GM10266 (cell line): ENCODE measurements at regions not wholly inside any gene's neighbourhood (a gene's known extent, or its start where the extent isn't known, plus 50 kb on each side); places are given as distances from the start of the nearest gene placed in this dataset.
"Not testable (repeated sequence)": the region's sequence is repeated elsewhere in the genome, so short reads cannot be mapped to it uniquely, and the experiment has no call there.

Experiments used
- DNase-seq: peaks from one replicate; pipeline ENCODE4 v3.0.0; 2012; ENCODE audit errors: extremely low spot score
- CTCF ChIP-seq: IDR thresholded peaks from 2 replicates; pipeline ENCODE4 v1.5.1; 2012; ENCODE audit warnings: mild to moderate bottlenecking, low read depth; ENCODE audit not compliant: control insufficient read depth, insufficient read depth; ENCODE audit errors: missing control alignments

GRCh38 chr2:230636684-230637271, 75.9 kb upstream of the CAB39 start:
- DNase-seq = no peak
- TF ChIP-seq CTCF = no peak

- not testable (repeated sequence) for DNase-seq
These were observed 75.2 kb upstream of the CAB39 start for GRCh38 chr2:230637486-230637885.

GRCh38 chr2:230640540-230641011, 72.1 kb upstream of the CAB39 start:
- TF ChIP-seq CTCF = no peak
- DNase-seq = no peak

DNA sequence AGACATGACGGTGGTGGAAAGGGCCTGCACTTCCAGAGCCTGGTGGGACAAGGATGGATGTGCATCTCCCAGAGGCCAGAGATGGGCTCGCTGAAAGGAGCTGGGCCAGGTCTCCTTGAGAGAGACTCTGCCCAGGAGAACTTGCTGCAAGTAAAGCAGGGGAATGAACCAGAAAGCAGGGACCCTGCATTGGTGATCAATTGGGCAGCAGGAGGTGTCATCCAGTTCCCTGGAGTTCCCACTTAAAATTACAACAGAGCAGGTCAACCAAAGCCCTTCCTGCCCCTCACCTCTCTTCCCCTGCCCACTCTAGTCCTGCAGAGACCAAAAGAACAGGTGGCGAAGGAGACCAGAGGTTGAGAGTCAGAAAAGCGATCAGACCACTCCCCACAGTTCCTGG, 69.7 kb upstream of the CAB39 start:
- TF ChIP-seq CTCF = no peak

DNA sequence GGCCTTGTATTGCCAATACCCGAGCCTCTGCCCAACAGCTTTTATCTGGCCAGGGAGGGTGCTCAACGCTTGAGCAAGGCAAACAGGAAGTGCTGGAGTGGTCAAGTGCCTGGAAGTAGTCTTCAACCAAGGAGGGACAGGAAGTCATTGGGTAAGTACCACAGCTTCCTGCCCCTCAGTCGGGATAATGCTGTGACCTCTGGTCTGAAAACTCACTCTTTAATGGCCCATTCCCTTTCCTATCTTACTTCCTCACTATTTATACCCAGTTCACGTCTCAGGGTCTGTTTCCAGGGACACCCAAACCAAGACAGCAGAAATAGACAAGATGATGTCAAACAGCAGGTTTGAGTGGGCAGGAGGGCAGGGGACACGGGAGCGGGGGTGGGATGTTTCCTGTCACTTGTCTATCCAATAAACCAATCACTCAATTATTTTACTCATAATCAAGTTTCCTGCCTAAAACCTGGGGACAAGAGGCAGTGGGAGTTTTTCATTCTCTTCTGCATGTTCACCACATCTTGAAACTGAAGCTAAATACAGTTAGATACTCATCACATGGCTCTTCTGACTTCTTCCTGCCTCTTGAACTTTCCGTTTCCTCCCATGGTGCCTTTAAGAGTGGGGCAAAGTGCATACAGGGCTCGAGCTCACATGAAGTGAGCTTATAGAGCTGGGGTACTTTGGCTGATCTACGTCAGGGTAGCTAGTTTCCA, 68.9 kb upstream of the CAB39 start:
- DNase-seq = peak; percentile 59
- TF ChIP-seq CTCF = no peak

More for the DNA sequence above, 69.7 kb upstream of the CAB39 start:
- DNase-seq = no peak

- DNase-seq = no peak
- no peak for TF ChIP-seq CTCF
These were observed 68.2 kb upstream of the CAB39 start for GRCh38 chr2:230644356-230644935.

DNA sequence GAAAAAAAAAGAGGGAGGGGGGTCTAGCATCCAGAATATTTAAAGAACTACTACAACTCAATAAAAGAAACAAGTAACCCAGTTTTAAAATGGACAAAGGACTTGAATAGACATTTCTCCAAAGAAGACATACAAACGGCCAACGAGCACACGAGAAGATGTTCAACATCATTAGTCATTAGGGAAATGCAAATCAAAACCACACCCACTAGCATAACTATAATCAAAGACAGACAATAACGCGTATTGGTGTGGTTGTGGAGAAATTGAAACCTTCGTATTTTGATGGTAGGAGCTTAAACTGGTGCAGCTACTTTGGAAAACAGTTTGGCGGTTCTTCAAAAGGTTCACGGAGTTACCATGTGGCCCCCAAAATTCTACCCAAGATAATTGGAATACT, 64.3 kb upstream of the CAB39 start:
- DNase-seq = no peak
- no peak for TF ChIP-seq CTCF
